Right lung (tissue), 2 donors: ENCODE measurements at regions not wholly inside any gene's neighbourhood (a gene's known extent, or its start where the extent isn't known, plus 50 kb on each side); places are given as distances from the start of the nearest gene placed in this dataset.

Experiments
- DNase-seq, 2 donors: peaks; one replicate each; pipeline ENCODE4 v3.0.0-alpha.2; 2013

DNA sequence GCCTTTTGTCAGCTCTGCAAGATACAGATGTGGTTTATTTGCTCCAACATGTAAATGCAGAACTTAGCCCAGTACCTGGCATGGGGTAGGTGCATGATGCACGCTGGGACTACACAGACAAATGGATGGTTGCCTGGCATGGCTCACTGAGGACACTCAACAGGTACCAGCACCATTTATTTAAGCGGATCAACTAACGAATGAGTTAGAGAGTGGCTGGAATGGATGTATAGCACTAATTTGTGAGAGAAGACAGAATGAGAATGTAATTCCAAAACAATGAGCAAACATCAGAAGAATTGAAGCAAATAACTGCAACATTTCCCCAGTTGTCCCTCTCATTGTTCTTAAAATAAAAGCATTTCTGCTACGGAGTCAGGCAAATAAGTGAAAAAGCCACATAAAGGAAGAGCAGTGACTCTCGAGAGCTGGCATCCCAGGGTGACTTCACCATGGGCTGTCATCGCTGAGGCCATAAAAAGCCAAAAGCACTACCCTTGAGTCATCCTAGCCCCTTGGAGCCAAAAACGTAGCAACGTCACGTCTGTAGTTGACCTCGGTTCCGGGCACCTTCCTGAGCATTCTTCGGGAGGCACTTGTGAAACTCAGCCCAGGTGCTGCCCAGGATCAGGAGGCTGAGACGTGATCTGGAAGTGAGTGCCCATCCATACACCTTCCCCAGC is 290.3 kb downstream of the NSG2 start:
- DNase-seq: no peak

DNA sequence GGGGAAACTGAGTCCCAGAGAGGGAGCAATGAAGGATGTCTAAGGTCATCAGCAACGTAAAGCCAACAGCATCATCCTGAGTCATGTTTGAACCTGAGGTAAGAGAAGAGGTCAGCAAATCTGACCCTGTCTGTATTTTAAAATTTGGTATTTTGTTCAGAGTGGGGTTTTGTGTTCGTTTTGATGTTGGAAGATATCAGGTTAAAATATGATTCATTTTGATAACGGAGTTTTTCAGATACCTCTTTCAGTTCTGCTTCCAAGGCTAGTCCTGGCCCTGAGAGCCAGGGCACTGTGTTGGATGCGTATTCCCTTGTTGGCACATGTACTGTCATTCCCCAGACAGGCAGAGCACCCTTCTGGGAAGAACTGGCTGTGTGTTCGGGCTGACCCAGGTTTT is 291.0 kb downstream of the NSG2 start:
- DNase-seq: no peak

- peak in 1 of 2 donors; percentile 20 for DNase-seq
Observed at GRCh38 chr5:174337276-174338184, 292.0 kb downstream of the NSG2 start.

- no peak for DNase-seq
Observed at GRCh38 chr5:174338185-174339010, 292.9 kb downstream of the NSG2 start.

DNA sequence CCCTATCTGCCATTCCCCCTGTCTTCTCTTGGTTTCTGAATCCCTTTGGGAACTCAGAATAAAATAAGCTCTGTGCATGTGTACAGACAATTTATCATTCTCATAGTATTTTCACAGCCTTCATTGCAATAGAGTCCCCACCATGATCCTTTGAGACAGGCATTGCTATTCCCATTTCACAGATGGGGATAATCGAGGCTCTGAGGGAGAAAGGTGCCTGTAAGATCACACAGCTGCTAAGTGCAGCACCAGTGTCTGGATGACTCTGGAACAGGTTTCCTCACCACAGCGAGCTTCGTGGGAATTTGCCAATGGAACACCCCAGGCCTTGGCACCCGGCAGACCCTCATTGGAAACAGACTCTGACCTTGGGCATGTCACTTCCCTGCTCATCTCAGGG is 293.6 kb downstream of the NSG2 start:
- DNase-seq: no peak

DNA sequence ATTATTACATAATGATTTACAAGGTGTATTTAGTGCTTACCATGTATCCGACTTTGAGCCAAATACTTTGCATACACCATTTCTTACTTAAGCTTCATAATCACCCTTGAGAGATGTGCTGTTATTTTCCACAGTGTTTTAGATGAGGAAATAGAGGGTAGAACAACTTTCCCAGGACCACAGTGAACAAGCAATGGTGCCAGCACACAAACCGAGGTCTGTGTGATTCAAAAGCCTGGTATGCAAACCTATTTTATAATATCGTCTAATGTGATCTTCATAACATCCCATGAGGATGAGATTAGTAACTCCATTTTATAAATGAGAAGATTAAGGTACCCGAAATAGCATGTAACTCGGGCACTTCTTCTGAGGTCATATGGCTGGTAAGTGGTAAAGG is 294.7 kb downstream of the NSG2 start:
- DNase-seq: no peak

- no peak for DNase-seq
Observed at GRCh38 chr5:174342696-174343095, 297.2 kb downstream of the NSG2 start.

- DNase-seq: no peak
Observed at GRCh38 chr5:174343826-174344225, 298.3 kb downstream of the NSG2 start.

DNA sequence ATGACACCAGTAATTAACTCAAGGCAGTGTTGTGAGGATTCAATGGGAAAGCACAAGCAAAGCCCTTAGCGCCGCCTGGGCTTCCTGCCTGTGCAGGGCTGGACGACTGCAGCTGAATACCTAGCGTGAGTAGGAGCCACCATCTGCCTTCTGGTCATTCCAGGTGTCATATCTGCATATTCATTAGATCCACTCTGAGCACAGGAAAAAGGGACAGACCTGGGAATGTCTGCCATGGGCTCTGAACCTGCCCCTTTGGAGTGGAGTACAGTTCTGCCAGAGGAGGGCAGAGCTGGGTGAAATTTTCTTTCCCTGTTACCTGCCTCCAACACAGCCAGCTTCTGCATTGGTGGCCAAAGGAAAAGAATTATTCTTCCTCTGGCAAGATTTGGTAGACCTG is 298.8 kb downstream of the NSG2 start:
- DNase-seq: no peak

DNA sequence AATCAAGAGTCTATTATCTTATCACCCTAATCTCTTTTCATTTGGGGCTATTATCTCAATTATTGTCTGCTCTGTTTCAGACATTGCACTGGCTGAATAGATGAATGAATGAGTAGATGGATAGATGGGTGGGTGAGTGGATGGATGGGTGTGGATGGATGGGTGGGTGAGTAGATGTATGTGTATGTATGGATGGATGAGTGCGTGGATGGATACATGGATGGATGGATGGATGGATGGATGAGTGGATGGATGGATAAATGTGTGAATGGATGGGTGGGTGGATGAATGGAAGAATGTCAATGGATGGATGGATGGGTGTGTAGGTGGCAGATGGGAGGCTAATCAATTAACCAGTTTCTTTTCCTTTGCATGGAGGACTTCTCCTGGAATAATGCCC is 301.7 kb downstream of the NSG2 start:
- DNase-seq: no peak

DNA sequence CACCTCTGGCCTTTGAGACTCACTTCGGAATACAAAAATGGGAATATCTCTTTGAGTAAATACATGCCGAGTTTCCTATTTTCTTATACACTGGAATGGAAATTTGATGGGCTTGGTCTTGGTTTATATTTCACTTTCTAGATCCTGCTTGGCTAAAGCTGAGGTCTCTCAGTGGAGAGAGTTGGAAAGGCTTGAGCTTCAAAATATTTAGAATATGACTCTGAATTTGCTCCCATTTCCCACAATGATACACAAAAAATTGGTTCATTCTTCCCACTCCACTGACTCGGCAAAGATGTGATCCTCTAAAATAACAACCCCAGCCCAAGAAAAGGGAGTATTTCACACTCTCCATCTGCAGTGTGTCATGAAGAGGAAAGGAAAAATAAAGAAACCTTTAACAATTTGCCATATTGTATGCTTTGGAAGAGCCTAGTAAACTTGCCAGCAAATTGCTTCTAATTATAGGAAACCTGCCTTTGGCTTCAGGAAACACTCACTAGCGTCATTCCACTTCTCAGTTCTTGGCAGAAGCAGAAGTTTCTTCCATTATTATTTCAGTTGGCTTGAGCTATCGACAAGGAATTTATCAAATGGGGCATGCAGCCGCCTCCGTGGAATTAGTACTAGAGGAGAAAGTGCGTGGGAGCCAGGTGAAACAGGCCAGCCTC is 302.9 kb downstream of the NSG2 start:
- no peak for DNase-seq

DNA sequence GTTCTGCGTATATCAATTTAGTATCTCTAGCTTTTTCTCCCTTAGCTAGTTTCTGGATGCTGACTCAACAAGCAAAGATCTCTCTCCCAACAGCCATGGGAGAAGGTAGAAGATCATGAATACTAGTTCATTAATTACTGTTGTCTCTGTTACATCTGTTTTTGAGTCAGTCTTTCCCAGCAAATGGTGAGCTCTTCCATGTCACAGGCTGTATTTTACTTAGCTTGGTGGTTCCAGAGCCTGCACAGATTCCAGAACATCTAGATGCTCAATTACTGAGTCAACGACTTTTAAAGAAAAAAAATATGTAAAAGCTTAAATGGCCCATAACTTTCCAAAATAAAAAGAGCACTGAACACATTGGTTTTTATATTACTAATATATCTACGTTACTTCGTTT is 307.2 kb downstream of the NSG2 start:
- DNase-seq: no peak

GRCh38 chr5:174354571-174354970 is 309.1 kb downstream of the NSG2 start:
- no peak for DNase-seq

- no peak for DNase-seq
Observed at GRCh38 chr5:174355208-174355612, 309.7 kb downstream of the NSG2 start.

DNA sequence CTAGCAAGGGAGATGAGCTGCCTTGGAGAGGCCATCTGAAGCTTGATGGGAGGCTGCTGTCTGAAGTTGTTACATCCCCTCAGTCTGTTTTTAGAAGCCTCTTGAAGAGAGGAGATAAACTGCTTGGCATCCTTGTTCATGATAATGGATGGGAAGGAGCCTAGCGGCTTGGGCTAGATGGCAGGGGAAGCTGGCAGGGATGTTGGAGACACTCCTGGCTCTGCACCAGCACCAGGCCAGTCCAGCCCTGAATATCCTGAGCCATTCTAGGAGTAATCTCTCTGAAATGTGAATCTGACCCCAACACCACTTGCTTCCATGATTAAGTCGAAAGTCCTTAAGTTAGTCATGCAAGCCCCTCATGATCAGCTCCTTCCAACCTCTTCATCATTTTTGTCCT is 310.5 kb downstream of the NSG2 start:
- no peak for DNase-seq

DNA sequence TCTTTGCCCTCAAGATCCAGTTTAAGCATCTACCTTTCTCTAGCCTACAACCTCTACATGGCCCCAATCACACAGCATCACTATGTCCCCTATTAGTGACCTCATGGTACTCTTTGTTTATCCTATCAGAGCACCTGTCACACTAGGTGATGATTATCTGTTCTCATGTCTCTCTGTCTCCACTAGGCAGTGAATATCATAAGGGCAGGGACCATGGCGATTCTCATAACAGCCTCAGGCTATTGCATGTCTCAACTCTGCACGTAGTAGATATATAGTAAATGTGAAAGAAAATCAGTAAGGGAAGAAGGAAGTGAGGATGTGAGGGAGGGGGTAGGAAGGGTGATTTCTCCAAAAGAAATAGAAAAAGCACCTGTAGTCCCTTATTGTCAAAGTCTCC is 311.0 kb downstream of the NSG2 start:
- no peak for DNase-seq

DNA sequence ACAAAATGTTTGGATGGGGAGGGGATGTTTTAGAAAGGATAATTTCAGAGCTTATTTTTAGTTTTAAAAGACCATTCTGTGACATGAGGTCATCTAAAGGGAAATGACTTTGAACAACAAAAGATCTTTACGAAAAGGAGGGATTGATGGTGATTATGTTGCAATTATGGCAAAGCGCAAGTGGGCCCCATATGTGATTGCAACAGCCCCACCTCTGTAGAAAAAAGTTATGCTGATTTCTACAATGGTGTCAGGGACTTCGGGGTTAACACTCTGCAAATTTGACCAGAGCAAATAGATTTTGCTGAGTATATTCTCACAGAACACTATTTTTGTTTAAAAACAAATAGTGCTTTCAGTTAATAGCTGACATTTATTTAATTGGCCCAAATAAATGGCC is 312.8 kb downstream of the NSG2 start:
- DNase-seq: no peak

DNA sequence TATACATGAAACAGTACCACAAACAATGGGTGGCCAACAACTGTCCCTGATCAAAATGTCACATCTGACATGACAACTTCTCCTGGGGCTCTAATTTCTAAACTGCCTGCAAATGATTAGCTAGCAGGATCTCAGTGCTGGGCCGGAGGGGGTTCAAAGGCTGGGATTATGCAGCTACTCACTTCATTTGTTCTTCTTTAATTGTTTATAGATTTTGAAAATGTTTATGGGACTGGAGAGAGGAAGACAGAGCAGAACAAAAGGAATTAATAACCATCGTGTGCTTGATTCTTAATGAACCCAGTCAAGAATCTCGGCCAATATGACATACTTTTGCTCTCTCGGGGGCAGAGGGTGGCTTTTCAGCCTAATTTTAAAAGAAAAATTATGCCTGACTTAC is 313.6 kb downstream of the NSG2 start:
- peak; percentile 23 to 29 for DNase-seq

DNA sequence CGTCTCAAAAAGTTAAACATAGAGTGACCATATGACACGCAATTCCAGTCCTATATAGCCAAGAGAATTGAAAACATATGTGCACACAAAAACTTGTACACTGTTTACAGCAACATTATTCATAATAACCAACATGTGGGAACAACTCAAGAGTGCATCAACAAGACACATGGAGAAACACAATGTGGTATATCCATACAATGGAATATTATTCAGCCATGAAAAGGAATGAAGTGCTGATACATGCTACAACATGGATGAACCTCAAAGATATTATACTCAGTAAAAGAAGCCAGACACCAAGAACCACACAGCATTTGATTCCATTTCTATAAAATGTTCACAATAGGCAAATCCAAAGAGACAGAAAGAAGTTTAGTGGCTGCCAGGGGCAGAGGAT is 317.0 kb downstream of the NSG2 start:
- no peak for DNase-seq

DNA sequence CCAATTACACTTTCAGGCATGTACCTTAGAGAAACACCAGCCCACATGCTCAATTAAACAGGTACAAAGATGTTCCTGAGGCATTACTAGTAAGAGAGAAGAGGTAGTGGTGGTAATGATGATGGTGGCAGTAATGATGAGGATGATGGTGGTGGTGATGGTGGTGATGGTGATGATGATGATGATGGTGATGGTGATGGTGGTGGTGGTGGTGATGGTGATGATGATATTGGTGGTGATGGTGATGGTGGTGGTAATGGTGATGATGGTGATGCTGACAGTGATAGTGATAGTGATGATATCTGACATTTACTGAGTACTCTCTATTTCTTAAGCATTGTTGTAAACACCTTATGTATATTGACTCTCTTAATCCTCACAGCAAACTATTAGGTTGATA is 318.4 kb downstream of the NSG2 start:
- DNase-seq: no peak

GRCh38 chr5:174364676-174365075 is 319.2 kb downstream of the NSG2 start:
- DNase-seq: no peak

DNA sequence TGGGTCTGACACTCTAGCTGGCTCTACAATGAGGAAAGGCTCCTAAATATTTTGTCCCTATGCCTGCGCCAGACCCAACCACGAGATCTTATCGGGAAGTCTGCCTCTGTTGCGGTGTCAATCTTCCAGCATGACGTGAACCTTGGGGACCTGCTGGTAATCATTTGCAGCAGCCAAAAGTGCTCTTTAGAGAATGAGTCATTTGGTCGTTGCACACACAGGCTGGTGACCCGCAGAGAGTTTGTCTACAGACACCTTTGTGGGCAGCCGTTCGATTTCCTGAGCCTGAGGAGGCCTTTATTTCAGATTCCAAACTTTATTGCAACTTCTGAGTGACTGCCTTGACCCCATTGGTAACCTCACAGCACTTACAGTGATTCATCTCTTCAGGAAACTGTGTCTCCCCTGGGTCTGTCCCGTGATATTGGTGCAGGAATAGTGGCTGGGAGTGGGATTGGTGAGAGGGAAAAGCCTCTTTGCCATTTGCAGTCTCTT is 326.1 kb downstream of the NSG2 start:
- DNase-seq: no peak
